PC-3 (cell line): ENCODE measurements at regions not wholly inside any gene's neighbourhood (a gene's known extent, or its start where the extent isn't known, plus 50 kb on each side); places are given as distances from the start of the nearest gene placed in this dataset.

ENCODE experiments used
- ATAC-seq: fragments of 200-7000 bp; cut with Tn5 transposase; 2 replicates; pipeline ENCODE4 v1.9.1; 2020; ENCODE audit warnings: mild to moderate bottlenecking, moderate library complexity
- BruUV-seq: library from RNA; stranded (reverse); fragments of 400-500 nt; replicated peaks from 2 replicates; lab custom pipeline; 2021; lab: Mats Ljungman, UMichigan
- CTCF ChIA-PET: fragments of 300-600 bp; sonication (Branson Sonifier 250); formaldehyde crosslinking; loops from one replicate; lab custom pipeline; 2022; ENCODE audit warnings: antibody characterized with exemption; lab: Charles Lee
- POLR2A ChIA-PET: fragments of 300-600 bp; sonication (Branson Sonifier 250); formaldehyde crosslinking; loops from one replicate; lab custom pipeline; 2022; ENCODE audit warnings: antibody characterized with exemption; ENCODE audit not compliant: unreplicated experiment; lab: Charles Lee
- DNase-seq: peaks from one replicate; pipeline ENCODE4 v3.0.0-alpha.2; 2015
- H2AFZ ChIP-seq: fragments of 300-600 bp; sonication (generic); 2 replicates; pipeline ENCODE4 v1.6.0; 2016; ENCODE audit warnings: antibody characterized with exemption, low read length
- H3F3A ChIP-seq: fragments of 300-600 bp; sonication (generic); one replicate; pipeline ENCODE4 v1.6.0; 2017; ENCODE audit warnings: antibody characterized with exemption, low read length, control low read depth, mild to moderate bottlenecking; ENCODE audit not compliant: unreplicated experiment
- H3K27ac ChIP-seq: fragments of 300-600 bp; sonication (generic); 2 replicates; pipeline ENCODE4 v1.5.1; 2016; ENCODE audit warnings: mild to moderate bottlenecking, low read length
- H3K27me3 ChIP-seq: fragments of 300-600 bp; sonication (generic); 2 replicates; pipeline ENCODE4 v1.6.1; 2016; ENCODE audit warnings: low read length, mixed read lengths
- H3K36me3 ChIP-seq: fragments of 300-600 bp; sonication (generic); 2 replicates; pipeline ENCODE4 v1.6.1; 2016; ENCODE audit warnings: low read depth, mixed run types, low read length, mixed read lengths
- H3K4me1 ChIP-seq: fragments of 300-600 bp; sonication (generic); 2 replicates; pipeline ENCODE4 v1.5.1; 2016; ENCODE audit warnings: low read length; ENCODE audit not compliant: insufficient read depth
- H3K4me2 ChIP-seq: fragments of 300-600 bp; sonication (generic); 2 replicates; pipeline ENCODE4 v1.6.0; 2016; ENCODE audit warnings: low read length
- H3K4me3 ChIP-seq: fragments of 300-600 bp; sonication (generic); 2 replicates; pipeline ENCODE4 v1.5.1; 2016; ENCODE audit warnings: mild to moderate bottlenecking, low read length, mixed read lengths
- H3K79me2 ChIP-seq: fragments of 300-600 bp; sonication (generic); 2 replicates; pipeline ENCODE4 v1.6.1; 2017; ENCODE audit warnings: low read length, mixed read lengths
- H3K9ac ChIP-seq: fragments of 300-600 bp; sonication (generic); 2 replicates; pipeline ENCODE4 v1.6.0; 2016; ENCODE audit warnings: mild to moderate bottlenecking, low read length
- H3K9me2 ChIP-seq: fragments of 300-600 bp; sonication (generic); replicated peaks from 2 replicates; pipeline ENCODE4 v1.6.1; 2016; ENCODE audit warnings: mixed run types, low read length, mixed read lengths
- H3K9me3 ChIP-seq: fragments of 300-600 bp; sonication (generic); 2 replicates; pipeline ENCODE4 v1.6.1; 2016; ENCODE audit warnings: low read length, mixed read lengths
- H4K20me1 ChIP-seq: fragments of 300-600 bp; sonication (generic); 2 replicates; pipeline ENCODE4 v1.6.1; 2016; ENCODE audit warnings: low read length, mixed read lengths
- CTCF ChIP-seq: fragments of 300-600 bp; sonication (generic); conservative IDR thresholded peaks from 2 replicates; pipeline ENCODE4 v1.5.1; 2017; ENCODE audit warnings: antibody characterized with exemption, low read depth, mild to moderate bottlenecking, low read length
- EZH2 ChIP-seq: fragments of 300-600 bp; sonication (generic); IDR thresholded peaks from one replicate; pipeline ENCODE4 v1.6.1; 2017; ENCODE audit warnings: antibody characterized with exemption, mild to moderate bottlenecking, low read length; ENCODE audit not compliant: unreplicated experiment
- EZH2phosphoT487 ChIP-seq: fragments of 300-600 bp; sonication (generic); IDR thresholded peaks from 2 replicates; pipeline ENCODE4 v1.6.1; 2018; ENCODE audit warnings: mild to moderate bottlenecking, antibody characterized with exemption, low read length, borderline replicate concordance
- intact Hi-C: fragments of 100-400 bp; cut with micrococcal nuclease; formaldehyde crosslinking; loops from 2 replicates; pipeline ENCODE4 v1.9.0; 2023

- no peaks in the 10 kb centered on the region for H3F3A ChIP-seq
- ATAC-seq (no peak), DNase-seq (no peak)
- no peaks in the 10 kb centered on the region for H3K79me2 ChIP-seq
- H3K4me3 ChIP-seq: no peak overlapping the region
- ChIA-PET POLR2A (no interaction called here), CTCF (no interaction called here)
- H3K9me3 ChIP-seq: no peaks in the 10 kb centered on the region
- no peak overlapping the region for H2AFZ ChIP-seq
- H3K27ac ChIP-seq: no peak overlapping the region
- intact Hi-C loops: no loop called here
- H4K20me1 ChIP-seq: no peaks in the 10 kb centered on the region
- no peak overlapping the region for H3K9ac ChIP-seq
- no peaks in the 10 kb centered on the region for H3K36me3 ChIP-seq
- TF ChIP-seq CTCF: no peak
- no peak for TF ChIP-seq EZH2phosphoT487
- no peak for TF ChIP-seq EZH2
- H3K4me2 ChIP-seq: no peak overlapping the region
- no peaks in the 10 kb centered on the region for H3K4me1 ChIP-seq
- no peaks in the 10 kb centered on the region for H3K9me2 ChIP-seq
- peaks cover 26% of the 10 kb centered on the region for H3K27me3 ChIP-seq
- BruUV-seq: no TSS peak
Observed at GRCh38 chr2:2861666-2862240, 515.9 kb downstream of the EIPR1 start.

- Histone ChIP-seq H3K9me3 (no peaks in the 10 kb centered on the region), H3K9me2 (no peaks in the 10 kb centered on the region), H3K4me2 (no peak overlapping the region), H3K27me3 (peaks cover 25% of the 10 kb centered on the region; the same call in 1 of the 2 replicates), H3K36me3 (no peaks in the 10 kb centered on the region), H2AFZ (no peak overlapping the region), H3K4me3 (no peak overlapping the region), H3K4me1 (no peaks in the 10 kb centered on the region), H3K9ac (no peak overlapping the region), H3F3A (no peaks in the 10 kb centered on the region), H3K79me2 (no peaks in the 10 kb centered on the region), H3K27ac (no peak overlapping the region), H4K20me1 (no peaks in the 10 kb centered on the region)
- BruUV-seq: no TSS peak
- ATAC-seq: no peak
- ChIA-PET POLR2A (no interaction called here), CTCF (interaction anchor here (0.6 kb wide), 1 partner anchor 308 kb away, joined by 3 read pairs; no protein-coding TSS in a partner anchor)
- DNase-seq: no peak
- intact Hi-C loops: no loop called here
- TF ChIP-seq EZH2phosphoT487 (no peak), CTCF (no peak), EZH2 (no peak)
Observed at GRCh38 chr2:2860589-2861300, 516.9 kb downstream of the EIPR1 start.

- Histone ChIP-seq H3K9me3 (no peaks in the 10 kb centered on the region), H3K9me2 (no peaks in the 10 kb centered on the region), H3K4me3 (no peak overlapping the region), H3K4me2 (no peak overlapping the region), H3K27me3 (peaks cover 36% of the 10 kb centered on the region; the same call in 1 of the 2 replicates), H4K20me1 (no peaks in the 10 kb centered on the region), H3K79me2 (no peaks in the 10 kb centered on the region), H3F3A (no peaks in the 10 kb centered on the region), H3K4me1 (no peaks in the 10 kb centered on the region), H2AFZ (no peak overlapping the region), H3K36me3 (no peaks in the 10 kb centered on the region), H3K9ac (no peak overlapping the region), H3K27ac (no peak overlapping the region)
- TF ChIP-seq CTCF (no peak), EZH2 (no peak), EZH2phosphoT487 (no peak)
- no peak for ATAC-seq
- BruUV-seq: no TSS peak
- ChIA-PET POLR2A (no interaction called here), CTCF (no interaction called here)
- DNase-seq: no peak
- intact Hi-C loops: no loop called here
Observed at GRCh38 chr2:2859732-2860131, 517.9 kb downstream of the EIPR1 start.
